GM19372 (cell line): ENCODE measurements at regions not wholly inside any gene's neighbourhood (a gene's known extent, or its start where the extent isn't known, plus 50 kb on each side); places are given as distances from the start of the nearest gene placed in this dataset.
"Not testable (repeated sequence)": the region's sequence is repeated elsewhere in the genome, so short reads cannot be mapped to it uniquely, and the experiment has no call there.

Source experiments
- ATAC-seq: cut with Tn5 transposase; IDR thresholded peaks from one replicate; pipeline ENCODE4 v1.9.1; 2021; ENCODE audit warnings: mild to moderate bottlenecking, low read depth, moderate library complexity; ENCODE audit not compliant: unreplicated experiment

DNA sequence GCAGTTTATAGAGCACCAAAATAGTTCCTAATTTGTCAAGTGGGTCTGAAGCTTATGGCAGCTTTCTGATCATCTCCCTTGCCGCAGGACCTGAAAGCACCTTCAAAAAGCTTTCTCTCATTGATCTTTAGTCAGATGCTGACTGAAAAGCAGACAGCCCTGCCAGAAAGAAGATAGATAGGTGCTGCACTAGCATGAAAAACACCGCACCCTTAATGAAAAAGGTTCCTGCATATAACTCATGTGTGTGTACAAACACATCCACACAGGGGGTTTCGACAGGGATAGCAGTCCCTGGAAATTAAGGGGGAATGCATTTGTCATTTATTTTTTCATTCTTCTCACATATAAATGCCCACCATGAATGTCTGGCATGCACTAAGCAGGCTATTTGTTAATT, 361.7 kb upstream of the SNX7 start:
- no peak for ATAC-seq

DNA sequence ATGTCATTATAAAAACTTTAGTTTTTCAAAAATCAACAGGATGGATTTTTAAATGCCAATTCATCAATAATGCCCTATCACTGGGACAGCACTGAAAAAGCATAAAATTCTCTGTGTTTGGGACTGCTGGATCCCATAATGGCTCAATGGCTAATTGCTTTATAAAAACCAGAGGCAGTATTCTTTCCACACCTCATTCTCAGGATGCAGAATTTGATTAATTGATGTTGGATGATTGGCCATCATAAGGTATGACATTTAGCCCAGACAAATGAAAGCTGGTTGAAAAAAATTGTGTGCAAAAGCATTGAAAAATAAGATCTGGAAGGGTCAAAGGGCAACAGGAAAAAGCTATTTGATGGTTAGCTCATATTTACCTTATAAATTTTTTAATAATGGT, 362.2 kb upstream of the SNX7 start:
- ATAC-seq = no peak

DNA sequence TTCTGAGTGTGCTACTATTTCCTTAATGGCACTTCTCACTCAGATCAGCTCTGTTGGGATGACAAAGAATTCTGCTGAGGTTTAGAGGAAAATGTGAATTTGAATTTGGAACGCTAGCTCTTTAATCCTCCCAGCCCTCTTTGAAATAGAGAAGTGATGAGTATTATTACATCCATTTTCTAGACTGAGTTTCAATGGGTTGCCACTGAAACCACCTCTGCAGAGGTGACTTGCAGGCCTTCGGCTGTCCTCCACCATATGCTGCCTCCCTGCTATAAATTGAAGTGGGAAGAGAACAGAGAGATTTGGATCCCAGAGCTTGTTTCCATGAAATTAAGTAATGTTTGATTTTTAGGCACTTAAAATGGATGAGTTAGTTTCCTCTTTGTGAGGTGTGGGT, 363.2 kb upstream of the SNX7 start:
- ATAC-seq = no peak

DNA sequence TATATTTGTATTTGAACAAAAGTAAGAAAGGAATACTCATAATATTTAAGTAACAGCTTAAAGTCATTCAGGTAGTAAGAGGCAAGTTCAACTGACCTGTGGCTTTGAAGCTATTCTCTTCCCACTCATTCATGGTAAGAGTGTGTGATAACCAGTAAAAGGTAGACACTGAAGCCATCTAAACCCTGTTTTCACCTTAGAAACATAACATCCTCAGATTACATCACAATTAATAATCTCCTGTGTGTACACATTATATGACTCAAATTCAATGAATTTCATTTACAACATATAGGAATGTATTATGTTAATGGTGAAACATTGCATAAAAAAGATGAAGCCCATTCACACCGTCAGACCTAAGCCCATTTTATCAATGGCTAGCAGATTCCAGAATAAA, 364.8 kb upstream of the SNX7 start:
- no peak for ATAC-seq

DNA sequence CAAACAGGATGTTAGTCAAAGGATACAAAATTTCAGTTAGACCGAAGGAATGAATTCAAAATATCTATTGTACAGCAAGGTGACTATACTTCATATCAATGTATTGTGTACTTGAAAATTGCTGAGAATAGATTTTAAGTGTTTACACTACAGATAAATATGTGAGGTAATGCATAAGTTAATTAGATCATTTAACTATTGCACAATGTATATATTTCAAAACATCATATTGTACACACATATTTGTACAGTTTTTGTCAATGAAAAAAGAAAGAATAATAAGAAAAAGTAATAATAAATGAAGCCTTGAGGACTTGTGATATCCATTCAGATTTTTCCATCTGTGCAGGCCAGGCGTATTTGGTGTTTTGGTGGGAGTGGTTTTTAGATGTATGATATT, 367.4 kb upstream of the SNX7 start:
- no peak for ATAC-seq

DNA sequence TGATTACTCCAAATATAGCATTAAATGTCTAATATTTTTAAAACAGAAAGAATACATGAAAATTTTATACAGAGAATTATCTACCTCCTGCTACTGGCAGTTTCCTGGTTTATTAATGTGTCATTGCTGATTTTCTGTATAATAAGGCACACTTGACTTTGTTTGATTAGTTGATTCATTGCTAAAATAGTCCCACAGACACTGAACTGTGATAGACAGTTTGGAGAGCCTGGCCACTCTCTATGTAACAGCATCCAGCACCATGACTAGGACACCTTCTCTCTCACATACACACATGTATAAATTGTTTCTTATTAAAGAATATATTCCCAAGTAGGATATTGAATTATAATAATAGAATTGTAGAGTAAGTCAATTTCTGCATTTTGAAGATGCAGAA, 368.5 kb upstream of the SNX7 start:
- no peak for ATAC-seq

DNA sequence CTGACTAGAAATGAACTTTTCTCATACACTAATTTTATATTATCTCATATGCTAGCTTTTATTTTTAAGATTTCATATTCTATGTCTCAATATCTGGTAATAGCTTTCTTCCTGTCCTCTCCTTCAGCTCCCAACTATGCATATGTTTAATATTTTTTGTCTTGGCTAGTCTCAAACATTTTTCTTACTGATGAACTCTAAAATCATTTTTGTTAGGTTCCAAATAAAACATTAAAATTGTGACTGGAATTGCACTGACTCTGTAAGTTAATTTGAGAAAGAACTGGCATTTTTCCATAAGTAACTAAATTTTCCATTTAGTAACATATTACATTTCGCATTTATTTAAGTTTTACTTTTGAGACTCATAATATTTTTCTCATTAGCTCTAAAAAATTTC, 368.5 kb upstream of the DPYD start:
- no peak for ATAC-seq

DNA sequence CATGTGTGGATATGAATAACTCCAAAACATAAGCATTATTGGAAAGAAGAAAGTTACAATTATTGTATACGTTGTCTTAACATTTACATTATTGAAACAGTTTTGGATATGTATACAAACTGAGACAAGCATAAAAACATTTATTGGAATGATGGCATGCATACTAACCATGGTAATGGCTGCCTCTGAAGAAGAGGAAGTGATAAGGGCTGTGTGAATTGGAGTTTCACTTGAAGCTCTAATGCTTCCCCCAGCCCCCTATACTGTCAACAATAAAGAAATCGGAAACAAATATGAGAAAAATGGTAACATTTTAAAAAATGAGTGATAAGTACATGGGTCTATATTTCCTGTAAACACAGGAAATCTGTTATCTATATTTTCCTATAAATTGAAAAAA, 367.7 kb upstream of the DPYD start:
- no peak for ATAC-seq

DNA sequence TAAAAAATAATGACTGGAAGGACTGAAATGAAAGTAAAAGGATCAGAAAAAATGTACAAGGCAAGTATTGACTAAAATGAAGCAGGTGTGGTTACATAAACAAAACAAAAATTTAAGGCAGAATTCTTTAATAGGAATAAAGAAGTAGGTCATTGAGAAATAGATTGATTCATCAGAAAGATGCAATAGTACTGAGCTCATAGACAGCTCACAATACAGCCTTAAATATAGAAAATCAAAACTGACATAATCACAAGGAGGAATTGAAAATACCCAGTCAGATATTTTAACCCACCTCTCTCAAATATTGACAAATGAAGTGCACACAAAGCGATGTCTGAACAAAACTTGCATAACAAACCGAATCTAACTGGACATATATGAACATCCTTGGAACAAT, 366.8 kb upstream of the DPYD start:
- ATAC-seq = no peak

DNA sequence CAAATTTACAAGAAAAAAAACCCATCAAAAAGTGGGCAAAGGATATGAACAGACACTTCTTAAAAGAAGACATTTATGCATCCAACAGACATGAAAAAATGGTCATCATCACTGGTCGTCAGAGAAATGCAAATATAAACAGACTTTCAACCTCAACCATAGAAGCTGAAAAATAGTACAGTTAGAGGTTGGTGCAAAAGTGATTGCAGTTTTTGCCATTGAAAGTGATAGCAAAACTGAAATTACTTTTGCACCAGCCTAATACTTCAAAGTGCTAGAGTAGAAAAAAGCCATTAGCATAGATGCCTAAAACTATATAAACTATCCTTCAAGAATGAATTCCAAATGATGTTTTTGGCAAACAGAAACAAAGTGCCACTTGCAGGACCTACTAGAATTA, 365.8 kb upstream of the DPYD start:
- ATAC-seq = no peak

DNA sequence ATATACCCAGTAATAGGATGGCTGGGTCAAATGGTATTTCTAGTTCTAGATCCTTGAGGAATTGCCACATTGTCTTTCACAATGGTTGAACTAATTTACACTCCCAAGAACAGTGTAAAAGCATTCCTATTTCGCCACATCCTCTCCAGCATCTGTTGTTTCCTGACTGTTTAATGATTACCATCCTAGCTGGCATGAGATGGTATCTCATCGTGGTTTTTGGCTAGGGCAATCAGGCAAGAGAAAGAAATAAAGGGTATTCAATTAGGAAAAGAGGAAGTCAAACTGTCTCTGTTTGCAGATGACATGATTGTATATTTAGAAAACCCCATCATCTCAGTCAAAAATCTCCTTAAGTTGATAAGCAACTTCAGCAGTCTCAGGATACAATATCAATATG, 364.5 kb upstream of the DPYD start:
- ATAC-seq = not testable (repeated sequence)

DNA sequence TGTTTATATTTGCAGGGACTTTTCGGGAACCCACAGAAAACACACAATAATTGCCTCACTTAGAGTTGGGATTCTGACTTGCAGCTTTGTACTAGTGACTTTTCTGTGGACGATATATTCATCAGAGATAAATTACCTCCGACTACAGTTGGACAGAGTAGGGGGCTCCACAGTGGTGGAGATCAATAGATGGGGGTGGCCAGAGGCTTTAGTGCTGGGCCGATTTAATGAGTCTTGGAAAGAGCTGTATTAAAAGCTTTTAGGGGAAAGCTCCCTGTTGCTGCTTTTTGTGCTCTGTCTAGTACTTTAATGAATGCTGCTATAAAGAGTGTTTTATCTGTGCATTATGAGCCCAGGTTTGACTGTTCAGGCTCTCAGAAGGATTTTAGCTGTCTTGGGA, 359.2 kb upstream of the DPYD start:
- no peak for ATAC-seq

DNA sequence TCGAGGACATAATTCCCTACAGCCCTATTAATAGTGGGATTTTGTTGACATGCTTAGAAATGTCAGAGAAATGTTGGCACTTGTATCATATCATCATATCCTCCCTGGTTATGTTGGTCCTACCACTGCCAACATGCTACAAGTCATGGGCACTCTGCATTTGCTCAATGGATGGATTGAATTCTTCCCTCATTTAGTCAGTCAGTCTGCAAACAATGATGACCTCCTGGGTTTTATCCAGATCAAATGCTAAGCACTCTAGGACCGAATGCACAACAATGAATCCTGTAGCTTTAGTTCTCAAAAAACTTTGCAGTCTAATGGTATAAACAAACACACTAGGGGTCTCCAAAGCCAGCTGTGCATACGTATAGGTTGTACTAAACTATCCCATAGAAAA, 357.2 kb upstream of the DPYD start:
- no peak for ATAC-seq

DNA sequence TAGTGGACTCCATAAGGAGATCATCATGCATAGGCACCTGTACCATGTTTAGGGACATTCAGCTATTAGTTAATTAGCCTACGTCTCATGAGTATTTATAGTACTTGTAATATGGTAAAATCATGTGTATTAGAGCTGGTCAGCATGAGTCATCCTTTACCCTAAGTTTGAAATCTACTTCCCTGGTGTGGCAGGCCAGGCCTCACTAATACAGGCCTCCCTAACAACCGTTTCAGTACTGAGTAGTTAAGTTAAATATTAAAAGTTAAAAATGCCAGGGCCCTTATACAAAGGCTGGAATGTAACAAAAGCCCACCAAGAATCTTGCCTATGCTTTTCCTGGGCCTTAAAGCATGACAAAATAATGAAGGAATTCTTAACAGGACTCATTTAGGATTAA, 356.3 kb upstream of the DPYD start:
- no peak for ATAC-seq

DNA sequence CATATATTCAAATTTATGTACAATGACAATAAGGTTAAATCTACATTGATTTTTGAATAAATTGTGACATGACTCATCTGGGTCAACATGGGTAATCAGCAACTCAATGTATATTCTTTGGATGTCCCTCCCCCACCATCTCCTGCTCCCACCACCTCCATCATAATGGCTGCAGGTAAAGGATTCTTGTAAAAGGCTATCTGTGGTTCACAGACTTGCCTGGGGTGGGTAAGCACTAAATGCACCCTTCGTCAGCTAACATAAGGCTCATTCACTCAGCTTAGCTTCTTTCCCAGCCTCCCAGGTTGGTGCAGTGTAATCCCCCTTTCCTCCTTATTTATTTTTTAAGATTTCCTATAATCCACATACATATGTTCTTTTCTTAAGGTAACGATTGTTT, 355.7 kb upstream of the DPYD start:
- ATAC-seq = no peak

DNA sequence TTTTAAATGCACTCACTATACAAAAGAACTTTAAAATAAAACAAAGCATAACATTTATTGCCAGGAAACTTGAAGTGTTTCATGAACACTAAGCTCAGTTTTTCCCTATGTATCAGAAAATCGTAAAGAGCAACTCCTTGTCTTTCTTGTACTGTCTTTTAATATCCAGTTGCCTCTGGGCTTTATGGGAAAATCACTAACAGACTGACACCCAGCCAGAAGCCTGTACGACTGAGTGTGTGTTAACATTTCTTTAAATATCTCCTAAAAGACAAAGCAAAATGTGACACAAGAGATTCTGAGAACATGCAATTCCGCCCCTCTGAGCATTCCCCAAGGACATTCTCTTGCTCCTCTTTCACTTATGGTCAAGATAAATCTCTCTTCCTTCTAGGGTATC, 347.5 kb upstream of the DPYD start:
- ATAC-seq = no peak

DNA sequence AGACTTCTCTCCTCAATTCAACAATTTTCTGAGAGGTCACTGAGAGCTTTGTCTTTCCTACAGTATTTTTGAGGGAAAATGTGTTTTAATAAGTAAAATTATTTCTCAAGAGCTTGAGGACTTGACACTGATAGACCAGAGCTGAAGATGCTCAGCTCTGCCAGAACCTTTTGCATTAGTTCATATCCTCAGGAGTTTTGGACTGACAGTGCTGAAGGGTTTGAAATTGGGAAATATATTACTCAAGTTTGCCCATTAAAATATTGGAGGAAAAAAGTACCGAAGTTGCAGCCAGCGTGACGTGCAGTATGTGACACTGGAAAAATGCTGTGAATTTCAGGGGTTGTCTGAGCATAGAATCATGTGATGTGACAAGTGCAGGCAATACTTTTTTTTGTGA, 346.6 kb upstream of the DPYD start:
- no peak for ATAC-seq

DNA sequence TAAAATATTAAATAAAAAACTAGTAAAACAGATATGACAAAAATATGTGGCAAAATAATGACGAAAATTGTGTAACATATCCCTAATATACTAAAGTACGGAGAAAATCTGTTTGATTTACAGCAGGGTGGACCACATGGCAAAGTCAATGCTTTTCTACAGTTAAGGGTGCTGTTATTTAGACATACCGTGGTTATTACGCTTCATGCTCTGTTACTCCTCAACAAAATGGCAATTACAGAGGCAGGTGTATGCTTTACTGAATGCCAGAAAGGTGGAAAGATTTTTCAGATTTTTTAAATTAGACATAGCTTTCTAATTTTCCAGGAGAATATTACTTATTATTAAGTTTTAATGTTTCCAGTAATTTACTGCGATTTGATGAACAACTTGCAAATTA, 343.9 kb upstream of the DPYD start:
- no peak for ATAC-seq

DNA sequence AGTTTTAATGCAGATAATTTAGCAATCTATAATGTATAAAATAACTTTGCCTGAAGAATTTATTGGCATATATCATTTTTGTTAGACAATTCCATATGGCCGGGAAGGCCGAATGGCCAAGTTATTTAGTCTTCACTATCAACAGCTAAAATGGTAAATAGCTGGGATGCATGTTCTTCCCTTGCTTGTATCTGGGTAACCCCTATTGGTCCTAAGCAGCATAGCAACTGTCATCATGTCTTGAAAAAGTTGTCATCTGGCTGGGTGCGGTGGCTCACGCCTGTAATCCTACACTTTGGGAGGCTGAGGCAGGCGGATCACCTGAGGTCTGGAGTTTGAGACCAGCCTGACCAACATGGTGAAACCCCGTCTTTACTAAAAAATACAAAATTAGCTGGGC, 340.0 kb upstream of the DPYD start:
- ATAC-seq = no peak

DNA sequence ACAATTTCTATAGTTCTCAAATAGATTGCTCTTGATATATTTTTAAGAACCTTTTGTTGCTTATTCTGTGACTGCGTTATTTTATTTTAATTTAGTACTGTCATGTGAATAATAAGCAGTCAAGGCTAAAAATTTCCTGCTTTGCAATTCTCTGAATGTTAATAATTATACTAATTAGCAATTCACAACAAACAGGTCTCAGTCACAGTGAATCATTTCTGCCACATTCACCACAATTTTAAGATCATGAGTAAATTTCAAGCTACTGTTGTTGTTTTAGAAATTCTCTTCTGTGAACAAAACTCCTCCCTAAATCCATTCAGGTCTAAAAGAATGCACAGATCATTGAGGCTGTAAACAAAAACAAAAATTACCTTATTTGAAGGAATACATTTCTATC, 339.6 kb upstream of the DPYD start:
- ATAC-seq = no peak

DNA sequence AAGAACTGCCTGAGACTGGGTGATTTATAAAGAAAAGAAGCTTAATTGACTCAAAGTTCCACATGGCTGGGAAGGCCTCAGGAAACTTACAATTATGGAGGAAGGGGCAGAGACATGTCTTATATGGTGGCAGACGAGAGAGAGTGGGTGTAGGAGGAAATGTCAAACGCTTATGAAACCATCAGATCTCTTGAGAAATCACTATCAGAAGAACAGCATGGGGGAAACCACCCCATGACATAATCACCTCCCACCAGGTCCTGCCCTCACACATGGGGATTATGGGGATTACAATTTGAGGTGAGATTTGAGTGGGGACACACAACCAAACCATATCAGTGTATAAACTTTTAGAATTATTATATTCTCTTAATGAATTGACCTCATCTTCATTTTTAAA, 335.9 kb upstream of the DPYD start:
- ATAC-seq = no peak

DNA sequence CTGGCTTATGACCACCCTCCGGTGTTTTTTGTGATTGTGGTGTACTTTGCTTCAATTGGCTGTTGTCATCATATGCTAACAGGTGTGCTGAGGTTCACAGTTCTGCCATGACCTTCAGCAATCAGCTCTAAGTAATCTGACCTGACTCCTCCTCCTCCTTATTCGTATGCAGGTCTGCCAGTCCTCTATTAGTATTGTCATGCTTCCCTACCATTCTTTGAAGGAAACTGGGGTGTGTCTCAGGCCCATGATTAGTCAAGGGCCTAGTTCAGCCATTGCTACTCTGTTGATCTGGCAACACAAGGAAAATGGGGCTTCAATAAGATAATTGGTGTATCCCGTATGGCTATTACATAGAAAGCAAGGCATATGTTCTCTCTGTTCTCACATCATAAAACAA, 332.3 kb upstream of the DPYD start:
- ATAC-seq = no peak

DNA sequence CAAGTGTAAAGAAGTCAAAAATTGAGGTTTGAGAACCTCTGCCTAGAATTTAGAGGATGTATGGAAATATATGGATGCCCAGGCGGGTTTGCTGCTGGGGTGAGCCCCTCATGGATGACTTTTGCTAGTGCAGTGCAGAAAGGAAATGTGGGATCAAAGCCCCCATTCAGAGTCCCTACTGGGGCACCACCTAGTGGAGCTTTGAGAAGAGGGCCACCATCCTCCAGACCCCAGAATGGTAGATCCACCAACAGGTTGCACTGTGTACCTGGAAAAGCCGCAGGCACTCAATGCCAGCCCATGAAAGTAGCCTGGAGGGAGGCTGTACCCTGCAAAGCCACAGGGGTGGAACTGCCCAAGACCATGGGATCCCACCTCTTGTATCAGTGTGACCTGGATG, 330.7 kb upstream of the DPYD start:
- ATAC-seq = no peak

DNA sequence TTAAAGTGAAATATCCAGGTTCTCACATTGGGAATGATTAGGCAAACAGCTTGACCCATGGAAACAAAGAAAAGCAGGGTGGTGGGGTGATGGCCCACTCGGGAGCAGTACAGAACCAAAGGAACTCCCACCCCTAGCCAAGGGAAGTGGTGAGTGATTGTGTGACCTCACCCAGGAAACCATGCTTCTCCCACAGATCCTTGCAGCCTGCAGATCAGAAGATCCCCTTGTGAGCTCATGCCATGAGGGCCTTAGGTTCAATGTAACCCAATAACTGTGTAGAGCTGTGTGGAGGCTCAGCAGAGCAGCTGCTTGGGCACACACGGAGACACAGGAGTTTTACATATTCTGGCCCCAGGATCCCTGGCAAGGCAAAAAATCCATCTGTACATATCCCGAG, 311.8 kb upstream of the DPYD start:
- ATAC-seq = no peak
